ENCODE measurements at regions not wholly inside any gene's neighbourhood (a gene's known extent, or its start where the extent isn't known, plus 50 kb on each side); places are given as distances from the start of the nearest gene placed in this dataset.

- no peak for TF ChIP-seq CTCF (conservative IDR thresholded peaks at IDR 0.05; ENCODE audit: low read depth, low read length)
- no peak overlapping the region for H3K4me3 ChIP-seq (ENCODE audit: low read length)
- DNase-seq (ENCODE audit: low read depth) = no peak
These were observed 282.8 kb upstream of the TENM3 start for GRCh38 chr4:181960384-181960783.

GRCh38 chr4:181962321-181962720, 280.9 kb upstream of the TENM3 start:
- H3K4me3 ChIP-seq (ENCODE audit: low read length) = no peak overlapping the region
- TF ChIP-seq CTCF (conservative IDR thresholded peaks at IDR 0.05; ENCODE audit: low read depth, low read length) = no peak
- DNase-seq (ENCODE audit: low read depth) = no peak

- DNase-seq (ENCODE audit: low read depth) = no peak
These were observed 278.5 kb upstream of the TENM3 start for GRCh38 chr4:181964731-181965130.

GRCh38 chr4:181966104-181966551, 277.1 kb upstream of the TENM3 start:
- no peak for DNase-seq (ENCODE audit: low read depth)
- no peak overlapping the region for H3K4me3 ChIP-seq (ENCODE audit: low read length)
- TF ChIP-seq CTCF (conservative IDR thresholded peaks at IDR 0.05; ENCODE audit: low read depth, low read length) = no peak

More at GRCh38 chr4:181964731-181965130, 278.5 kb upstream of the TENM3 start:
- H3K4me3 ChIP-seq (ENCODE audit: low read length) = no peak overlapping the region
- no peak for TF ChIP-seq CTCF (conservative IDR thresholded peaks at IDR 0.05; ENCODE audit: low read depth, low read length)

GRCh38 chr4:181967401-181967800, 275.8 kb upstream of the TENM3 start:
- DNase-seq (ENCODE audit: low read depth) = no peak
- TF ChIP-seq CTCF (conservative IDR thresholded peaks at IDR 0.05; ENCODE audit: low read depth, low read length) = no peak
- H3K4me3 ChIP-seq (ENCODE audit: low read length) = no peak overlapping the region

GRCh38 chr4:181968371-181968770, 274.8 kb upstream of the TENM3 start:
- DNase-seq (ENCODE audit: low read depth) = no peak

More at GRCh38 chr4:181968371-181968770, 274.8 kb upstream of the TENM3 start:
- no peak for TF ChIP-seq CTCF (conservative IDR thresholded peaks at IDR 0.05; ENCODE audit: low read depth, low read length)
- H3K4me3 ChIP-seq (ENCODE audit: low read length) = no peak overlapping the region

Measured in retinal pigment epithelial cell (primary cell).